Body of pancreas (tissue), 4 donors: ENCODE measurements at regions not wholly inside any gene's neighbourhood (a gene's known extent, or its start where the extent isn't known, plus 50 kb on each side); places are given as distances from the start of the nearest gene placed in this dataset.

ENCODE experiments used
- POLR2A ChIP-seq, 3 donors: fragments of 450-650 bp; IDR thresholded peaks; one replicate each; pipeline ENCODE4 v1.6.1; 2016; ENCODE audit warnings: antibody characterized with exemption in 3 of 3, mild to moderate bottlenecking in 2 of 3
- TF ChIP-seq, protein P1 (sequence below), 7 experiments: fragments of 450-650 bp in 4 of 7; fragments of 200-600 bp in 3 of 7; sonication (generic) in 3 of 7; IDR thresholded peaks; one replicate each; pipeline ENCODE4 v1.5.1; 2016 to 2019; ENCODE audit warnings: antibody characterized with exemption in 7 of 7

DNA sequence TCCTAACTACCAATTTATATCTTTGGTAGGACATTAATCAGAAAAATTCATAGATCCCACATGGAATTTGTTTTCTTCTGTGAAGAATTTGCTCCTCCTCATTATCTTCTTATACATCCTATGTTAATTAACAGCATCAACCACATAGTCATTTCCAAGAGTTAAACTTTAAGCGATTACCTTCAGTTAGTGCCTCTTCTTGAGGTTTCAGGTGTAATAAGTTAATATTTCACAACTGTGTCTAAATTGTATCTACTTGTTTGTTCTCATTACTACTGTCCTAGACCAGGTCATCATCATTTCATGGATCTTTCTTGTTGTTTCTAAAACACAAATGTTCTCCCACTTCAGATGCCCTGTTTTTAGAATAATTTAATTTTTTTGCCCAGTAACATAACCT lies 457.9 kb downstream of the FAT4 start:
- TF ChIP-seq, protein P1, sequence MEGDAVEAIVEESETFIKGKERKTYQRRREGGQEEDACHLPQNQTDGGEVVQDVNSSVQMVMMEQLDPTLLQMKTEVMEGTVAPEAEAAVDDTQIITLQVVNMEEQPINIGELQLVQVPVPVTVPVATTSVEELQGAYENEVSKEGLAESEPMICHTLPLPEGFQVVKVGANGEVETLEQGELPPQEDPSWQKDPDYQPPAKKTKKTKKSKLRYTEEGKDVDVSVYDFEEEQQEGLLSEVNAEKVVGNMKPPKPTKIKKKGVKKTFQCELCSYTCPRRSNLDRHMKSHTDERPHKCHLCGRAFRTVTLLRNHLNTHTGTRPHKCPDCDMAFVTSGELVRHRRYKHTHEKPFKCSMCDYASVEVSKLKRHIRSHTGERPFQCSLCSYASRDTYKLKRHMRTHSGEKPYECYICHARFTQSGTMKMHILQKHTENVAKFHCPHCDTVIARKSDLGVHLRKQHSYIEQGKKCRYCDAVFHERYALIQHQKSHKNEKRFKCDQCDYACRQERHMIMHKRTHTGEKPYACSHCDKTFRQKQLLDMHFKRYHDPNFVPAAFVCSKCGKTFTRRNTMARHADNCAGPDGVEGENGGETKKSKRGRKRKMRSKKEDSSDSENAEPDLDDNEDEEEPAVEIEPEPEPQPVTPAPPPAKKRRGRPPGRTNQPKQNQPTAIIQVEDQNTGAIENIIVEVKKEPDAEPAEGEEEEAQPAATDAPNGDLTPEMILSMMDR (IDR thresholded peaks at IDR 0.05): no peak
- no peak for TF ChIP-seq POLR2A (IDR thresholded peaks at IDR 0.05)
